ENCODE measurements at regions not wholly inside any gene's neighbourhood (a gene's known extent, or its start where the extent isn't known, plus 50 kb on each side); places are given as distances from the start of the nearest gene placed in this dataset.

GRCh38 chr22:22432937-22433336 lies 75.6 kb downstream of the ZNF280B start:
- TF ChIP-seq CTCF (conservative IDR thresholded peaks at IDR 0.05), result no peak
- H3K27ac ChIP-seq, result no peak overlapping the region

- H3K27ac ChIP-seq, result no peak overlapping the region
- no peak for TF ChIP-seq CTCF (conservative IDR thresholded peaks at IDR 0.05)
Observed at GRCh38 chr22:22433770-22434169, 74.8 kb downstream of the ZNF280B start.

All from VCaP (cell line).